NB4 (cell line): ENCODE measurements at regions not wholly inside any gene's neighbourhood (a gene's known extent, or its start where the extent isn't known, plus 50 kb on each side); places are given as distances from the start of the nearest gene placed in this dataset.
"Not testable (repeated sequence)": the region's sequence is repeated elsewhere in the genome, so short reads cannot be mapped to it uniquely, and the experiment has no call there.

Source experiments
- DNase-seq: peaks from one replicate; pipeline ENCODE4 v3.0.0; 2010; ENCODE audit warnings: low read depth
- H3K4me3 ChIP-seq: one replicate; pipeline ENCODE4 v1.5.1; 2011; ENCODE audit warnings: mild to moderate bottlenecking, low read depth, low read length, moderate library complexity
- CTCF ChIP-seq: IDR thresholded peaks from one replicate; pipeline ENCODE4 v1.5.1; 2012; ENCODE audit warnings: low read depth, low read length
- MAX ChIP-seq: IDR thresholded peaks from 2 replicates; pipeline ENCODE4 v1.6.1; 2011; ENCODE audit warnings: low read depth, low read length
- MYC ChIP-seq: IDR thresholded peaks from 2 replicates; pipeline ENCODE4 v1.6.1; 2011; ENCODE audit warnings: low read depth, low read length
- POLR2A ChIP-seq: IDR thresholded peaks from 2 replicates; pipeline ENCODE4 v1.6.1; 2011; ENCODE audit warnings: mild to moderate bottlenecking; ENCODE audit not compliant: insufficient read length; ENCODE audit errors: extremely low read depth

GRCh38 chr4:181106398-181106797 is 1136.8 kb upstream of the TENM3 start:
- TF ChIP-seq MYC = no peak
- no peak for TF ChIP-seq CTCF
- TF ChIP-seq POLR2A = no peak
- no peak for TF ChIP-seq MAX
- no peak overlapping the region for H3K4me3 ChIP-seq
- DNase-seq = no peak

GRCh38 chr4:181108237-181108636 is 1135.0 kb upstream of the TENM3 start:
- TF ChIP-seq POLR2A = no peak
- TF ChIP-seq MYC = no peak
- no peak for TF ChIP-seq MAX
- no peak for TF ChIP-seq CTCF
- no peak for DNase-seq
- H3K4me3 ChIP-seq = no peak overlapping the region

- no peak for DNase-seq
- H3K4me3 ChIP-seq = no peak overlapping the region
- TF ChIP-seq MAX (no peak), CTCF (no peak), MYC (no peak), POLR2A (no peak)
These were observed 1124.0 kb upstream of the TENM3 start for GRCh38 chr4:181119186-181119585.

GRCh38 chr4:181121733-181122132 is 1121.5 kb upstream of the TENM3 start:
- TF ChIP-seq MAX (no peak), POLR2A (no peak), CTCF (no peak), MYC (no peak)
- no peak for DNase-seq
- H3K4me3 ChIP-seq = no peak overlapping the region

- no peak overlapping the region for H3K4me3 ChIP-seq
- TF ChIP-seq POLR2A (no peak), MYC (no peak), CTCF (no peak), MAX (no peak)
- no peak for DNase-seq
These were observed 1116.0 kb upstream of the TENM3 start for GRCh38 chr4:181127171-181127570.

GRCh38 chr4:181130317-181130716 is 1112.9 kb upstream of the TENM3 start:
- DNase-seq = not testable (repeated sequence)

More at GRCh38 chr4:181130317-181130716, 1112.9 kb upstream of the TENM3 start:
- not testable (repeated sequence) for H3K4me3 ChIP-seq
